PC-9 (cell line): ENCODE measurements at regions not wholly inside any gene's neighbourhood (a gene's known extent, or its start where the extent isn't known, plus 50 kb on each side); places are given as distances from the start of the nearest gene placed in this dataset.

Experiments used
- CTCF ChIP-seq: fragments of 200-600 bp; sonication (generic); conservative IDR thresholded peaks from 2 replicates; pipeline ENCODE4 v1.6.1; 2017; ENCODE audit warnings: mixed run types, antibody characterized with exemption, mild to moderate bottlenecking, moderate library complexity
- EZH2 ChIP-seq: fragments of 200-600 bp; sonication (generic); IDR thresholded peaks from 2 replicates; pipeline ENCODE4 v1.8.0; 2017; ENCODE audit warnings: antibody characterized with exemption, low read depth

- no peak for TF ChIP-seq CTCF
- TF ChIP-seq EZH2 = no peak
These were observed 133.3 kb downstream of the TNFSF13B start for GRCh38 chr13:108402850-108403249.
